ENCODE measurements at regions not wholly inside any gene's neighbourhood (a gene's known extent, or its start where the extent isn't known, plus 50 kb on each side); places are given as distances from the start of the nearest gene placed in this dataset.

- H3K4me1 Mint-ChIP-seq: peaks cover 18% of the 10 kb centered on the region
- no peak overlapping the region for H3K27ac ChIP-seq (ENCODE audit: low read depth, low read length)
- no peak overlapping the region for H3K27ac Mint-ChIP-seq
- H3K27me3 Mint-ChIP-seq (ENCODE audit: insufficient read depth): no peaks in the 10 kb centered on the region
- no peak for DNase-seq
- no peaks in the 10 kb centered on the region for H3K36me3 ChIP-seq (ENCODE audit: control insufficient read depth, insufficient read depth, low read length)
- H3K9me3 Mint-ChIP-seq: peaks cover 9% of the 10 kb centered on the region
- no peak overlapping the region for H3K9ac ChIP-seq (ENCODE audit: extremely low read depth, low read length, poor library complexity, severe bottlenecking)
- no peaks in the 10 kb centered on the region for H3K36me3 Mint-ChIP-seq (ENCODE audit: low read depth)
- no peak overlapping the region for H3K4me3 Mint-ChIP-seq
- H3K4me3 ChIP-seq (ENCODE audit: low read length): no peak overlapping the region
- no peaks in the 10 kb centered on the region for H3K4me1 ChIP-seq (ENCODE audit: control insufficient read depth, insufficient read depth, low read length)
- WGBS, 2 experiments (ENCODE audit: insufficient coverage in 1 of 2, insufficient read length in 1 of 2): 89 to 91% methylated on average over 4 of the region's 4 CpGs
- H3K9me3 ChIP-seq (ENCODE audit: control insufficient read depth, low read length): peaks cover 16% of the 10 kb centered on the region
- TF ChIP-seq CTCF (conservative IDR thresholded peaks at IDR 0.05): no peak
- no peaks in the 10 kb centered on the region for H3K27me3 ChIP-seq (ENCODE audit: control insufficient read depth, insufficient read depth, low read length, poor library complexity, severe bottlenecking)
These were observed 595.1 kb downstream of the SOX6 start for GRCh38 chr11:15761235-15761634.

- no peak overlapping the region for H3K27ac Mint-ChIP-seq
- H3K9me3 Mint-ChIP-seq: peaks cover 11% of the 10 kb centered on the region
- H3K9ac ChIP-seq (ENCODE audit: extremely low read depth, low read length, poor library complexity, severe bottlenecking): no peak overlapping the region
- no peaks in the 10 kb centered on the region for H3K27me3 ChIP-seq (ENCODE audit: control insufficient read depth, insufficient read depth, low read length, poor library complexity, severe bottlenecking)
- peaks cover 25% of the 10 kb centered on the region for H3K9me3 ChIP-seq (ENCODE audit: control insufficient read depth, low read length)
- no peaks in the 10 kb centered on the region for H3K36me3 Mint-ChIP-seq (ENCODE audit: low read depth)
- H3K4me1 ChIP-seq (ENCODE audit: control insufficient read depth, insufficient read depth, low read length): no peaks in the 10 kb centered on the region
- DNase-seq: no peak
- no peaks in the 10 kb centered on the region for H3K36me3 ChIP-seq (ENCODE audit: control insufficient read depth, insufficient read depth, low read length)
- H3K4me3 ChIP-seq (ENCODE audit: low read length): peak overlapping the region; percentile 33
- H3K27me3 Mint-ChIP-seq (ENCODE audit: insufficient read depth): no peaks in the 10 kb centered on the region
- H3K4me1 Mint-ChIP-seq: peaks cover 11% of the 10 kb centered on the region
- no peak for TF ChIP-seq CTCF (conservative IDR thresholded peaks at IDR 0.05)
- 100% methylated on average over 1 of the region's 1 CpG; no CpG with 5 or more reads in 1 of the 2 experiments for WGBS, 2 experiments (ENCODE audit: insufficient coverage in 1 of 2, insufficient read length in 1 of 2)
- H3K4me3 Mint-ChIP-seq: no peak overlapping the region
- H3K27ac ChIP-seq (ENCODE audit: low read depth, low read length): no peak overlapping the region
These were observed 592.0 kb downstream of the SOX6 start for GRCh38 chr11:15764326-15764725.

GRCh38 chr11:15764948-15765347 lies 591.4 kb downstream of the SOX6 start:
- peak; percentile 62 for DNase-seq
- H3K27ac Mint-ChIP-seq: peak overlapping the region; percentile 66

More at GRCh38 chr11:15764948-15765347, 591.4 kb downstream of the SOX6 start:
- TF ChIP-seq CTCF (conservative IDR thresholded peaks at IDR 0.05): no peak
- Histone ChIP-seq H3K9me3 (ENCODE audit: control insufficient read depth, low read length) (peaks cover 25% of the 10 kb centered on the region), H3K36me3 (ENCODE audit: control insufficient read depth, insufficient read depth, low read length) (no peaks in the 10 kb centered on the region), H3K27me3 (ENCODE audit: control insufficient read depth, insufficient read depth, low read length, poor library complexity, severe bottlenecking) (no peaks in the 10 kb centered on the region), H3K4me3 (ENCODE audit: low read length) (peak overlapping the region; percentile 33), H3K9ac (ENCODE audit: extremely low read depth, low read length, poor library complexity, severe bottlenecking) (no peak overlapping the region), H3K27ac (ENCODE audit: low read depth, low read length) (no peak overlapping the region), H3K4me1 (ENCODE audit: control insufficient read depth, insufficient read depth, low read length) (no peaks in the 10 kb centered on the region)
- H3K9me3 Mint-ChIP-seq: peaks cover 11% of the 10 kb centered on the region
- no peaks in the 10 kb centered on the region for H3K27me3 Mint-ChIP-seq (ENCODE audit: insufficient read depth)
- H3K4me1 Mint-ChIP-seq: peaks cover 9% of the 10 kb centered on the region
- 86 to 92% methylated on average over 1 of the region's 1 CpG for WGBS, 2 experiments (ENCODE audit: insufficient coverage in 1 of 2, insufficient read length in 1 of 2)
- H3K4me3 Mint-ChIP-seq: no peak overlapping the region
- no peaks in the 10 kb centered on the region for H3K36me3 Mint-ChIP-seq (ENCODE audit: low read depth)

Measured in endodermal cell (in vitro differentiated cells).